ENCODE measurements at regions not wholly inside any gene's neighbourhood (a gene's known extent, or its start where the extent isn't known, plus 50 kb on each side); places are given as distances from the start of the nearest gene placed in this dataset.

DNA sequence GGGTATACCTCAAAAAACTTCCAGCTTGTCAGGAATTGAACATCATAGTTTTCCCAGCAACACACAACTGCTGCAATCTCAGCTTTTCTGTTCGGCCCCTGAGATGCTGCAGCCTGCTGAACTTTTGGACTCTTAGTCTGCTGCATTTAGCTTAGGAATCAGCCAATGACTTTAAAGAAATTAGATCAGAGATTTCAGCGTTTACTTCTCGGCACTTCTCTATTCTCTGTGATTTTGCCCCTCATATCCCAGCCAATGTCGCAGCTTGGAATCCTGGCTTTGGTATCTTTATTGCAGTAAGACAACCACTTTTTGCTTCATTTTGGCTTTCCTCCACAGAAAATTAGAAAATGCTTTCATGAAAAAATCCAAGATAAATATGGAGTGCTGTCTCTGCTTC lies 86.3 kb upstream of the MCTP2 start:
- intact Hi-C loops (cut with DNase I) = no loop called here
- Histone ChIP-seq H3K4me1 (no peaks in the 10 kb centered on the region), H3K36me3 (no peaks in the 10 kb centered on the region), H3K27ac (no peak overlapping the region), H3K9me3 (peaks cover 0 to 9% (median 0%) of the 10 kb centered on the region in 11 donors), H3K4me3 (no peak overlapping the region), H3K27me3 (peaks cover 0 to 4% (median 0%) of the 10 kb centered on the region in 7 donors)
- WGBS, 2 donors = 78% methylated on average over 4 of the region's 4 CpGs
- ATAC-seq (no peak), DNase-seq (no peak)
- TF ChIP-seq, protein P1, sequence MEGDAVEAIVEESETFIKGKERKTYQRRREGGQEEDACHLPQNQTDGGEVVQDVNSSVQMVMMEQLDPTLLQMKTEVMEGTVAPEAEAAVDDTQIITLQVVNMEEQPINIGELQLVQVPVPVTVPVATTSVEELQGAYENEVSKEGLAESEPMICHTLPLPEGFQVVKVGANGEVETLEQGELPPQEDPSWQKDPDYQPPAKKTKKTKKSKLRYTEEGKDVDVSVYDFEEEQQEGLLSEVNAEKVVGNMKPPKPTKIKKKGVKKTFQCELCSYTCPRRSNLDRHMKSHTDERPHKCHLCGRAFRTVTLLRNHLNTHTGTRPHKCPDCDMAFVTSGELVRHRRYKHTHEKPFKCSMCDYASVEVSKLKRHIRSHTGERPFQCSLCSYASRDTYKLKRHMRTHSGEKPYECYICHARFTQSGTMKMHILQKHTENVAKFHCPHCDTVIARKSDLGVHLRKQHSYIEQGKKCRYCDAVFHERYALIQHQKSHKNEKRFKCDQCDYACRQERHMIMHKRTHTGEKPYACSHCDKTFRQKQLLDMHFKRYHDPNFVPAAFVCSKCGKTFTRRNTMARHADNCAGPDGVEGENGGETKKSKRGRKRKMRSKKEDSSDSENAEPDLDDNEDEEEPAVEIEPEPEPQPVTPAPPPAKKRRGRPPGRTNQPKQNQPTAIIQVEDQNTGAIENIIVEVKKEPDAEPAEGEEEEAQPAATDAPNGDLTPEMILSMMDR (IDR thresholded peaks at IDR 0.05) = no peak

DNA sequence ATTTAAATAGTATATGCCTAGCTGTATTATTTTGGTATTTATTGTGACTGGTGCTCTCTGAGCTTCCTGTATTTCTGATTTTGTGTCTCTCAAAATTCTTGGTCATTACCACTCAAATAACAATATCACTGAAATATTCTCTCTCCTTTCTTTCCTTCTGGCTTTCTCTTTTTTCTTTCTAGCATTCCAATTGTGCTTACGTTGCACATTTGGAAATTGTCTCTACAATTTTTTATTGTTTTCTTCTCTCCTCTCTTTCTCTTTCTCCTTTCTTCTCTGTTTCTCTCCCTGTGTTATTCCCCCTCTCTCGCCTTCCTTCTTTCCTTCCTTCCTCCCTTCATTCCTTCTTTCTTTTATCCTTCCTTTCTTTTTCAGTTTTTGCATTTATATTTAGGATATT lies 89.6 kb upstream of the MCTP2 start:
- H3K27ac ChIP-seq = no peak overlapping the region
- H3K9me3 ChIP-seq = peaks cover 0 to 7% (median 0%) of the 10 kb centered on the region in 11 donors
- intact Hi-C loops (cut with DNase I) = no loop called here
- no peak overlapping the region for H3K4me3 ChIP-seq
- H3K4me1 ChIP-seq = no peaks in the 10 kb centered on the region
- TF ChIP-seq, protein P1 (IDR thresholded peaks at IDR 0.05) = no peak
- no peaks in the 10 kb centered on the region for H3K36me3 ChIP-seq
- no peak for ATAC-seq
- DNase-seq = no peak
- peaks cover 0 to 19% (median 0%) of the 10 kb centered on the region in 7 donors for H3K27me3 ChIP-seq
- 77 to 92% methylated on average over 2 of the region's 2 CpGs for WGBS, 2 donors

DNA sequence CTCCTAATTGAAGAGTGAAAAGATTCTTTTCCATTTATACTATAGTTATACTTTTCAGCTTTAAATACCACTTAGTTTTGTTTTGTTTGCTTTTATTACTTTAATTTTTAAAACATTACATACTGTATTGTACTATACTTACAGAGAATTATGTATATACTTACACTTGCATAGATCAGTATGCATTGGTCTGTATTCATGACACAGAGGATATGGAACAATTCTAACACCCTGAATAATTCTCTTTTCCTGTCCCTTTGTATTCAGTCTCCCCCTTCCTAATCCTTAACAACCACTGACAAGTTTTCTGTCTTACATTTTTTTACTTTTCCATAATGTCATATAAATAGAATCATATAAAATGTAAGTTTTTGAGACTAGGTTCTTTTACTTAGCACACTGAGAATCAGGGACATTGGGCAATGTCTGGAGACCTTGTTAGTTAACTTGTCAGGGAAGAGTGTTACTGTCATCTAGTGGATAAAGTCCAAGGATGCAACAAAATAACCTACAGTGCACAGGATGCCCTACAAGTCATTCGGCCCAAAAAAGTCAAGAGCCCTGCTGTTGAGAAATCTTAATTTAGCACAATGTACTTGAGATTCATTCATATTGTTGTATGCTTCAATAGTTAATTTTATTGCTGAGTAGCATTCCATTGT lies 95.7 kb upstream of the MCTP2 start:
- Histone ChIP-seq H3K9me3 (peaks cover 0 to 14% (median 0%) of the 10 kb centered on the region in 11 donors), H3K4me3 (no peak overlapping the region), H3K27ac (no peak overlapping the region), H3K36me3 (no peaks in the 10 kb centered on the region), H3K27me3 (peaks cover 0 to 23% (median 0%) of the 10 kb centered on the region in 7 donors), H3K4me1 (no peaks in the 10 kb centered on the region)
- no peak for DNase-seq
- no peak for ATAC-seq
- WGBS, 2 donors = 17 to 25% methylated on average over 1 of the region's 1 CpG
- TF ChIP-seq, protein P1 (IDR thresholded peaks at IDR 0.05) = no peak
- intact Hi-C loops (cut with DNase I) = loop anchor here in 1 of 10 donors (10.0 kb wide), 1 partner anchor 51 kb away; no protein-coding TSS in a partner anchor

DNA sequence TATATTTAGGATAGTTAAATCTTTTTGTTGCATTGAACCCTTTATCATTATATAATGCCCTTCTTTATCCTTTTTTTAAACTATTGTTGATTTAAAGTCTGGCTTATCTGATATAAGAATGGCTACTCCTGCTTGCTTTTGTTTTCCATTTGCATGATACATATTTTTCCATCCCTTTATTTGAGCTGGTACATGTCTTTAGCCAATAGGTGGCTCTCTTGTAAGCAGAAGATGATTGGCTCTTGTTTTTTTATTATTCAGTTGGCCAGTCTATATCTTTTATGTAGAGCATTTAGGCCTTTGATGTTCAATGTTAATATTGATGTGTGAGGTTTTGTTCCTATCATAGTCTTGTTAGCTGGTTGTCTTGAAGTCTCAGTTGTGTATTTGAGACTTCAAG lies 99.5 kb upstream of the MCTP2 start:
- ATAC-seq (no peak), DNase-seq (no peak)
- Histone ChIP-seq H3K4me3 (no peak overlapping the region), H3K9me3 (peaks cover 0 to 14% (median 0%) of the 10 kb centered on the region in 11 donors), H3K27me3 (peaks cover 0 to 14% (median 0%) of the 10 kb centered on the region in 7 donors), H3K27ac (no peak overlapping the region), H3K4me1 (no peaks in the 10 kb centered on the region), H3K36me3 (no peaks in the 10 kb centered on the region)
- intact Hi-C loops (cut with DNase I) = loop anchor here in 1 of 10 donors (10.0 kb wide), 1 partner anchor 47 kb away; no protein-coding TSS in a partner anchor
- TF ChIP-seq, protein P1 (IDR thresholded peaks at IDR 0.05) = no peak

Measured in heart right ventricle (tissue), 16 donors.